CD4-positive, CD25-positive, alpha-beta regulatory T cell (primary cell): ENCODE measurements at regions not wholly inside any gene's neighbourhood (a gene's known extent, or its start where the extent isn't known, plus 50 kb on each side); places are given as distances from the start of the nearest gene placed in this dataset.

ENCODE experiments used
- ATAC-seq, 2 donors: fragments of 150-1000 bp; cut with Tn5 transposase; one replicate each; pipeline ENCODE4 v1.10.0; 2021; ENCODE audit warnings: low read depth in 2 of 2, moderate number of reproducible peaks in 2 of 2, moderate library complexity in 1 of 2
- DNase-seq, 3 donors: peaks; one replicate each; pipeline versions ENCODE4 v3.0.0 to v3.0.0-alpha.2; 2012 to 2022; ENCODE audit warnings: mixed read lengths in 1 of 3
- H3K27ac ChIP-seq: one replicate; pipeline ENCODE4 v1.7.0; 2013; ENCODE audit warnings: mild to moderate bottlenecking, low read length; ENCODE audit not compliant: insufficient read depth, poor library complexity, severe bottlenecking
- H3K27me3 ChIP-seq: one replicate; pipeline ENCODE4 v1.7.0; 2013; ENCODE audit warnings: low read length; ENCODE audit not compliant: control insufficient read depth, insufficient read depth
- H3K36me3 ChIP-seq: one replicate; pipeline ENCODE4 v1.7.0; 2013; ENCODE audit warnings: mild to moderate bottlenecking, low read length, moderate library complexity; ENCODE audit not compliant: control insufficient read depth, insufficient read depth
- H3K4me1 ChIP-seq: 2 replicates; pipeline ENCODE4 v1.7.0; 2013; ENCODE audit warnings: mild to moderate bottlenecking, low read length; ENCODE audit not compliant: insufficient read depth, control insufficient read depth, poor library complexity, severe bottlenecking
- H3K4me3 ChIP-seq: one replicate; pipeline ENCODE4 v1.7.0; 2013; ENCODE audit warnings: low read depth, mild to moderate bottlenecking, low read length, moderate library complexity
- H3K9me3 ChIP-seq, 2 experiments: 1 replicate in 1 of 2; 2 replicates in 1 of 2; pipeline ENCODE4 v1.7.0; 2013; ENCODE audit warnings: low read length in 2 of 2, mild to moderate bottlenecking in 1 of 2, moderate library complexity in 1 of 2; ENCODE audit not compliant: control insufficient read depth in 2 of 2
- H3K27ac Mint-ChIP-seq, 3 donors: one replicate each; pipeline ENCODE4 v1.8.0; 2020 to 2022; ENCODE audit warnings: mild to moderate bottlenecking in 3 of 3, mixed read lengths in 3 of 3, moderate library complexity in 2 of 3
- H3K27me3 Mint-ChIP-seq: one replicate; pipeline ENCODE4 v1.8.0; 2022; ENCODE audit warnings: mild to moderate bottlenecking, mixed read lengths
- H3K36me3 Mint-ChIP-seq: one replicate; pipeline ENCODE4 v1.8.0; 2020; ENCODE audit warnings: mixed read lengths
- H3K4me1 Mint-ChIP-seq, 4 donors: one replicate each; pipeline ENCODE4 v1.8.0; 2020 to 2022; ENCODE audit warnings: mixed read lengths in 4 of 4, mild to moderate bottlenecking in 1 of 4
- H3K4me3 Mint-ChIP-seq, 4 donors: one replicate each; pipeline ENCODE4 v1.8.0; 2020 to 2022; ENCODE audit warnings: mild to moderate bottlenecking in 4 of 4, mixed read lengths in 4 of 4, moderate library complexity in 3 of 4
- H3K9me3 Mint-ChIP-seq, 7 donors: one replicate each; pipeline ENCODE4 v1.8.0; 2020 to 2022; ENCODE audit warnings: mixed read lengths in 7 of 7, mild to moderate bottlenecking in 3 of 7, moderate library complexity in 2 of 7

GRCh38 chr16:63976345-63976744 is 1145.5 kb downstream of the CDH11 start:
- H3K4me1 Mint-ChIP-seq, result no peaks in the 10 kb centered on the region
- Histone ChIP-seq H3K9me3 (peaks cover 0 to 2% of the 10 kb centered on the region in 2 experiments), H3K36me3 (no peaks in the 10 kb centered on the region), H3K27me3 (no peaks in the 10 kb centered on the region), H3K4me3 (no peak overlapping the region), H3K27ac (no peak overlapping the region), H3K4me1 (no peaks in the 10 kb centered on the region)
- ATAC-seq (no peak), DNase-seq (no peak)
- no peak overlapping the region for H3K4me3 Mint-ChIP-seq
- H3K9me3 Mint-ChIP-seq, result peaks cover 3 to 52% (median 11%) of the 10 kb centered on the region in 7 donors
- H3K36me3 Mint-ChIP-seq, result no peaks in the 10 kb centered on the region
- no peak overlapping the region for H3K27ac Mint-ChIP-seq
- H3K27me3 Mint-ChIP-seq, result no peaks in the 10 kb centered on the region

- ATAC-seq (no peak), DNase-seq (no peak)
- peaks cover 3 to 55% (median 10%) of the 10 kb centered on the region in 7 donors for H3K9me3 Mint-ChIP-seq
- H3K4me3 ChIP-seq, result no peak overlapping the region
- H3K4me1 ChIP-seq, result no peaks in the 10 kb centered on the region
- H3K27me3 Mint-ChIP-seq, result no peaks in the 10 kb centered on the region
- no peaks in the 10 kb centered on the region for H3K27me3 ChIP-seq
- no peaks in the 10 kb centered on the region for H3K4me1 Mint-ChIP-seq
- H3K27ac ChIP-seq, result no peak overlapping the region
- H3K36me3 Mint-ChIP-seq, result no peaks in the 10 kb centered on the region
- no peak overlapping the region for H3K27ac Mint-ChIP-seq
- no peak overlapping the region for H3K4me3 Mint-ChIP-seq
- no peaks in the 10 kb centered on the region for H3K36me3 ChIP-seq
- peaks cover 0 to 2% of the 10 kb centered on the region in 2 experiments for H3K9me3 ChIP-seq
Observed at GRCh38 chr16:63975669-63976068, 1146.2 kb downstream of the CDH11 start.

- Mint-ChIP-seq H3K27me3 (no peaks in the 10 kb centered on the region), H3K4me1 (no peaks in the 10 kb centered on the region), H3K27ac (no peak overlapping the region), H3K9me3 (peaks cover 3 to 36% (median 10%) of the 10 kb centered on the region in 7 donors), H3K4me3 (no peak overlapping the region), H3K36me3 (no peaks in the 10 kb centered on the region)
- no peaks in the 10 kb centered on the region for H3K36me3 ChIP-seq
- DNase-seq (no peak), ATAC-seq (no peak)
- no peak overlapping the region for H3K4me3 ChIP-seq
- peaks cover 0 to 3% of the 10 kb centered on the region in 2 experiments for H3K9me3 ChIP-seq
- H3K27me3 ChIP-seq, result no peaks in the 10 kb centered on the region
- H3K27ac ChIP-seq, result no peak overlapping the region
- no peaks in the 10 kb centered on the region for H3K4me1 ChIP-seq
Observed at GRCh38 chr16:63967966-63968365, 1153.9 kb downstream of the CDH11 start.

- H3K36me3 Mint-ChIP-seq, result no peaks in the 10 kb centered on the region
- no peak overlapping the region for H3K27ac ChIP-seq
- no peaks in the 10 kb centered on the region for H3K4me1 Mint-ChIP-seq
- no peak overlapping the region for H3K4me3 Mint-ChIP-seq
- H3K27me3 ChIP-seq, result no peaks in the 10 kb centered on the region
- H3K9me3 Mint-ChIP-seq, result peaks cover 0 to 31% (median 4%) of the 10 kb centered on the region in 7 donors
- H3K27me3 Mint-ChIP-seq, result no peaks in the 10 kb centered on the region
- no peak overlapping the region for H3K4me3 ChIP-seq
- no peak overlapping the region for H3K27ac Mint-ChIP-seq
- H3K36me3 ChIP-seq, result no peaks in the 10 kb centered on the region
- H3K9me3 ChIP-seq, result peaks cover 0 to 3% of the 10 kb centered on the region in 2 experiments
- no peaks in the 10 kb centered on the region for H3K4me1 ChIP-seq
- DNase-seq, result no peak
- ATAC-seq, result no peak
Observed at GRCh38 chr16:63960321-63960720, 1161.5 kb downstream of the CDH11 start.

- Mint-ChIP-seq H3K9me3 (peaks cover 0 to 22% (median 9%) of the 10 kb centered on the region in 7 donors), H3K27ac (no peak overlapping the region), H3K4me3 (no peak overlapping the region), H3K27me3 (no peaks in the 10 kb centered on the region), H3K36me3 (no peaks in the 10 kb centered on the region), H3K4me1 (no peaks in the 10 kb centered on the region)
- H3K9me3 ChIP-seq, result peaks cover 2 to 5% of the 10 kb centered on the region in 2 experiments
- ATAC-seq (no peak), DNase-seq (no peak)
- H3K27ac ChIP-seq, result no peak overlapping the region
- no peaks in the 10 kb centered on the region for H3K36me3 ChIP-seq
- H3K4me1 ChIP-seq, result no peaks in the 10 kb centered on the region
- H3K4me3 ChIP-seq, result no peak overlapping the region
- no peaks in the 10 kb centered on the region for H3K27me3 ChIP-seq
Observed at GRCh38 chr16:63947022-63947421, 1174.8 kb downstream of the CDH11 start.

- H3K27ac ChIP-seq, result no peak overlapping the region
- no peak overlapping the region for H3K27ac Mint-ChIP-seq
- H3K27me3 ChIP-seq, result no peaks in the 10 kb centered on the region
- H3K27me3 Mint-ChIP-seq, result no peaks in the 10 kb centered on the region
- H3K4me1 ChIP-seq, result no peaks in the 10 kb centered on the region
- peaks cover 2 to 5% of the 10 kb centered on the region in 2 experiments for H3K9me3 ChIP-seq
- no peaks in the 10 kb centered on the region for H3K4me1 Mint-ChIP-seq
- no peak for DNase-seq
- no peak overlapping the region for H3K4me3 ChIP-seq
- H3K36me3 ChIP-seq, result no peaks in the 10 kb centered on the region
- H3K36me3 Mint-ChIP-seq, result no peaks in the 10 kb centered on the region
- peaks cover 0 to 32% (median 9%) of the 10 kb centered on the region in 7 donors for H3K9me3 Mint-ChIP-seq
- no peak for ATAC-seq
- H3K4me3 Mint-ChIP-seq, result no peak overlapping the region
Observed at GRCh38 chr16:63945806-63946205, 1176.1 kb downstream of the CDH11 start.

- Histone ChIP-seq H3K4me3 (no peak overlapping the region), H3K36me3 (no peaks in the 10 kb centered on the region), H3K9me3 (peaks cover 2 to 5% of the 10 kb centered on the region in 2 experiments), H3K27ac (no peak overlapping the region), H3K27me3 (no peaks in the 10 kb centered on the region), H3K4me1 (no peaks in the 10 kb centered on the region)
- DNase-seq, result no peak
- H3K4me1 Mint-ChIP-seq, result no peaks in the 10 kb centered on the region
- no peaks in the 10 kb centered on the region for H3K27me3 Mint-ChIP-seq
- no peak overlapping the region for H3K27ac Mint-ChIP-seq
- ATAC-seq, result no peak
- no peak overlapping the region for H3K4me3 Mint-ChIP-seq
- H3K36me3 Mint-ChIP-seq, result no peaks in the 10 kb centered on the region
- peaks cover 1 to 30% (median 5%) of the 10 kb centered on the region in 7 donors for H3K9me3 Mint-ChIP-seq
Observed at GRCh38 chr16:63943566-63943965, 1178.3 kb downstream of the CDH11 start.

- no peaks in the 10 kb centered on the region for H3K4me1 Mint-ChIP-seq
- H3K4me3 Mint-ChIP-seq, result no peak overlapping the region
- no peaks in the 10 kb centered on the region for H3K4me1 ChIP-seq
- no peak overlapping the region for H3K27ac Mint-ChIP-seq
- peaks cover 0 to 8% of the 10 kb centered on the region in 2 experiments for H3K9me3 ChIP-seq
- DNase-seq (no peak), ATAC-seq (no peak)
- no peak overlapping the region for H3K4me3 ChIP-seq
- H3K9me3 Mint-ChIP-seq, result peaks cover 5 to 44% (median 14%) of the 10 kb centered on the region in 7 donors
- H3K27me3 Mint-ChIP-seq, result peaks cover 6% of the 10 kb centered on the region
- H3K27ac ChIP-seq, result no peak overlapping the region
- no peaks in the 10 kb centered on the region for H3K36me3 Mint-ChIP-seq
- no peaks in the 10 kb centered on the region for H3K36me3 ChIP-seq
- H3K27me3 ChIP-seq, result no peaks in the 10 kb centered on the region
Observed at GRCh38 chr16:63938661-63939060, 1183.2 kb downstream of the CDH11 start.
